ENCODE measurements at regions not wholly inside any gene's neighbourhood (a gene's known extent, or its start where the extent isn't known, plus 50 kb on each side); places are given as distances from the start of the nearest gene placed in this dataset.

DNA sequence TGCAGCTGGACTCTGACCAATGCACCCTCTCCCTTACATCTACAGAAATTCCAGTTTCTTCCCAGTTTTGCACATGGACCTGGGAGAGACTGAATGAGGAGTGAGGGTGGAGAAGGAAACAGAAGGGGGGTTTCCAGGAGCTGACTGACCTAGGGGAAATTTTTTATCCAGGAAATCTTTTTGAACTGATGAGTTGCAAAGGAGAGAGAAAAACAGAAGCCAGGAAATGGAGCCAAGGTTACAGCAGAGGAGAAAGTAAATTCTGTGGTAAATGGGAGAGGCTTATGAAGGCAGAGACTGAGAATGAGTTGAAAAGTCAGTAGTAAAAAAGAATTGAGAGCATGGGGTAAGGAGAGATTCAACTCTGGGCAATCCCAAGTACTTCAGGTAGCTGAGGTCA, 192.8 kb downstream of the SMIM20 start:
- intact Hi-C loops (cut with micrococcal nuclease; ENCODE audit: unreplicated experiment), result no loop called here

DNA sequence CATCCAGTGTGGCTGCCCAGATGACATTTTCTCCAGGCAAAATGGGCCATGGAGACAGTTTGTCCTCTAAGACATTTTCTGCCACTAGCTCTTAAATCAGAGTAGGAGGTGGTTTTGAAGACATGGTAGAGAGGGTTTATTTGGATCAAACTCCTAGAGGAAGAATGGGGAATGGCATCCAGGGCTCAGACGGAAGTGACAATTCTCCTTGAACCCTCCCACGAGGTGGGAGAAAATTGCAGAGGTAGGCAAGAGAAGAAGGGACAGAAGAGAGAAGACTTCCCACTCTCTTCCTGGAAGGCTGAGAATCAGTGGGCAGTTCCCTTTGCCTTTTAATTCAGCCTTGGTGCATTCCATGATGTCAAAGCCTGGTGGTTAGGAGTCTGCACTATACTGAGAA, 194.0 kb downstream of the SMIM20 start:
- BruUV-seq (replicated peaks), result no TSS peak
- Histone ChIP-seq H3K27me3 (ENCODE audit: control insufficient read depth, insufficient read depth, low read length) (no peaks in the 10 kb centered on the region), H3K36me3 (ENCODE audit: control insufficient read depth, insufficient read depth, low read length) (no peaks in the 10 kb centered on the region), H3K27ac (ENCODE audit: low read length) (no peak overlapping the region), H3K4me3 (ENCODE audit: low read depth in 2 of 2, low read length in 2 of 2) (no peak overlapping the region), H3K9me3 (ENCODE audit: control insufficient read depth, insufficient read depth, low read depth, low read length) (peaks cover 2% of the 10 kb centered on the region; the same call in 1 of the 2 replicates), H3K4me1 (ENCODE audit: control insufficient read depth, insufficient read depth, low read length) (no peaks in the 10 kb centered on the region)
- ChIA-PET CTCF (no interaction called here), POLR2A (no interaction called here)
- intact Hi-C loops (cut with micrococcal nuclease; ENCODE audit: unreplicated experiment) (no loop called here), in situ Hi-C loops (cut with HindIII; ENCODE audit: low pct_unique_long_range_greater_than_20kb, low sequenced_read_pairs) (no loop called here)
- DNase-seq (ENCODE audit: low read depth, low spot score) (no peak), ATAC-seq (no peak)
- no peak for TF ChIP-seq SIN3A (IDR thresholded peaks at IDR 0.05; ENCODE audit: borderline replicate concordance, insufficient read depth, low read depth, low read length)
- no peak for TF ChIP-seq TCF7L2 (IDR thresholded peaks at IDR 0.05; ENCODE audit: low read depth, low read length)
- TF ChIP-seq, protein P1, sequence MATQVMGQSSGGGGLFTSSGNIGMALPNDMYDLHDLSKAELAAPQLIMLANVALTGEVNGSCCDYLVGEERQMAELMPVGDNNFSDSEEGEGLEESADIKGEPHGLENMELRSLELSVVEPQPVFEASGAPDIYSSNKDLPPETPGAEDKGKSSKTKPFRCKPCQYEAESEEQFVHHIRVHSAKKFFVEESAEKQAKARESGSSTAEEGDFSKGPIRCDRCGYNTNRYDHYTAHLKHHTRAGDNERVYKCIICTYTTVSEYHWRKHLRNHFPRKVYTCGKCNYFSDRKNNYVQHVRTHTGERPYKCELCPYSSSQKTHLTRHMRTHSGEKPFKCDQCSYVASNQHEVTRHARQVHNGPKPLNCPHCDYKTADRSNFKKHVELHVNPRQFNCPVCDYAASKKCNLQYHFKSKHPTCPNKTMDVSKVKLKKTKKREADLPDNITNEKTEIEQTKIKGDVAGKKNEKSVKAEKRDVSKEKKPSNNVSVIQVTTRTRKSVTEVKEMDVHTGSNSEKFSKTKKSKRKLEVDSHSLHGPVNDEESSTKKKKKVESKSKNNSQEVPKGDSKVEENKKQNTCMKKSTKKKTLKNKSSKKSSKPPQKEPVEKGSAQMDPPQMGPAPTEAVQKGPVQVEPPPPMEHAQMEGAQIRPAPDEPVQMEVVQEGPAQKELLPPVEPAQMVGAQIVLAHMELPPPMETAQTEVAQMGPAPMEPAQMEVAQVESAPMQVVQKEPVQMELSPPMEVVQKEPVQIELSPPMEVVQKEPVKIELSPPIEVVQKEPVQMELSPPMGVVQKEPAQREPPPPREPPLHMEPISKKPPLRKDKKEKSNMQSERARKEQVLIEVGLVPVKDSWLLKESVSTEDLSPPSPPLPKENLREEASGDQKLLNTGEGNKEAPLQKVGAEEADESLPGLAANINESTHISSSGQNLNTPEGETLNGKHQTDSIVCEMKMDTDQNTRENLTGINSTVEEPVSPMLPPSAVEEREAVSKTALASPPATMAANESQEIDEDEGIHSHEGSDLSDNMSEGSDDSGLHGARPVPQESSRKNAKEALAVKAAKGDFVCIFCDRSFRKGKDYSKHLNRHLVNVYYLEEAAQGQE (IDR thresholded peaks at IDR 0.05; ENCODE audit: insufficient read depth in 1 of 2, low read depth in 2 of 2, low read length in 1 of 2), result no peak
- no peak for TF ChIP-seq POLR2AphosphoS5 (IDR thresholded peaks at IDR 0.05; ENCODE audit: low read depth, low read length)
- TF ChIP-seq, protein P2, sequence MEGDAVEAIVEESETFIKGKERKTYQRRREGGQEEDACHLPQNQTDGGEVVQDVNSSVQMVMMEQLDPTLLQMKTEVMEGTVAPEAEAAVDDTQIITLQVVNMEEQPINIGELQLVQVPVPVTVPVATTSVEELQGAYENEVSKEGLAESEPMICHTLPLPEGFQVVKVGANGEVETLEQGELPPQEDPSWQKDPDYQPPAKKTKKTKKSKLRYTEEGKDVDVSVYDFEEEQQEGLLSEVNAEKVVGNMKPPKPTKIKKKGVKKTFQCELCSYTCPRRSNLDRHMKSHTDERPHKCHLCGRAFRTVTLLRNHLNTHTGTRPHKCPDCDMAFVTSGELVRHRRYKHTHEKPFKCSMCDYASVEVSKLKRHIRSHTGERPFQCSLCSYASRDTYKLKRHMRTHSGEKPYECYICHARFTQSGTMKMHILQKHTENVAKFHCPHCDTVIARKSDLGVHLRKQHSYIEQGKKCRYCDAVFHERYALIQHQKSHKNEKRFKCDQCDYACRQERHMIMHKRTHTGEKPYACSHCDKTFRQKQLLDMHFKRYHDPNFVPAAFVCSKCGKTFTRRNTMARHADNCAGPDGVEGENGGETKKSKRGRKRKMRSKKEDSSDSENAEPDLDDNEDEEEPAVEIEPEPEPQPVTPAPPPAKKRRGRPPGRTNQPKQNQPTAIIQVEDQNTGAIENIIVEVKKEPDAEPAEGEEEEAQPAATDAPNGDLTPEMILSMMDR (IDR thresholded peaks at IDR 0.05), result no peak

More for the DNA sequence above, 192.8 kb downstream of the SMIM20 start:
- BruUV-seq (replicated peaks), result no TSS peak
- DNase-seq (ENCODE audit: low read depth, low spot score) (no peak), ATAC-seq (no peak)
- ChIA-PET POLR2A (no interaction called here), CTCF (interaction anchor here (0.6 kb wide), 1 partner anchor 220 kb away, joined by 3 read pairs; no protein-coding TSS in a partner anchor)
- TF ChIP-seq, protein P1 (IDR thresholded peaks at IDR 0.05; ENCODE audit: insufficient read depth in 1 of 2, low read depth in 2 of 2, low read length in 1 of 2), result no peak
- TF ChIP-seq POLR2AphosphoS5 (IDR thresholded peaks at IDR 0.05; ENCODE audit: low read depth, low read length), result no peak
- TF ChIP-seq, protein P2 (IDR thresholded peaks at IDR 0.05), result no peak
- TF ChIP-seq SIN3A (IDR thresholded peaks at IDR 0.05; ENCODE audit: borderline replicate concordance, insufficient read depth, low read depth, low read length), result no peak
- no peak for TF ChIP-seq TCF7L2 (IDR thresholded peaks at IDR 0.05; ENCODE audit: low read depth, low read length)
- H3K27me3 ChIP-seq (ENCODE audit: control insufficient read depth, insufficient read depth, low read length), result no peaks in the 10 kb centered on the region
- in situ Hi-C loops (cut with HindIII; ENCODE audit: low pct_unique_long_range_greater_than_20kb, low sequenced_read_pairs), result no loop called here
- no peaks in the 10 kb centered on the region for H3K4me1 ChIP-seq (ENCODE audit: control insufficient read depth, insufficient read depth, low read length)
- no peaks in the 10 kb centered on the region for H3K36me3 ChIP-seq (ENCODE audit: control insufficient read depth, insufficient read depth, low read length)
- H3K4me3 ChIP-seq (ENCODE audit: low read depth in 2 of 2, low read length in 2 of 2), result no peak overlapping the region
- no peaks in the 10 kb centered on the region for H3K9me3 ChIP-seq (ENCODE audit: control insufficient read depth, insufficient read depth, low read depth, low read length)
- H3K27ac ChIP-seq (ENCODE audit: low read length), result no peak overlapping the region

All from Panc1 (cell line).